GM12878 (cell line): ENCODE measurements at regions not wholly inside any gene's neighbourhood (a gene's known extent, or its start where the extent isn't known, plus 50 kb on each side); places are given as distances from the start of the nearest gene placed in this dataset.

Experiments used
- ATAC-seq: fragments of 200-7000 bp; cut with Tn5 transposase; 3 replicates; pipeline ENCODE4 v1.9.1; 2020; ENCODE audit warnings: mild to moderate bottlenecking, moderate library complexity
- BruUV-seq: library from RNA; stranded (reverse); fragments of 400-500 nt; replicated peaks from 2 replicates; lab custom pipeline; 2021; lab: Mats Ljungman, UMichigan
- CTCF ChIA-PET: fragments of 300-600 bp; sonication (Branson Sonifier 250); formaldehyde crosslinking; extraction: SDS; loops from one replicate; lab custom pipeline; 2021; ENCODE audit warnings: inconsistent platforms; lab: Yijun Ruan, JAX
- POLR2A ChIA-PET: fragments of 350-600 bp; formaldehyde crosslinking; extraction: SDS; loops from one replicate; lab custom pipeline; 2021; ENCODE audit warnings: inconsistent platforms; lab: Charles Lee
- RAD21 ChIA-PET: fragments of 300-600 bp; sonication (Branson Sonifier 250); formaldehyde crosslinking; loops from one replicate; lab custom pipeline; 2023; ENCODE audit warnings: antibody characterized with exemption; ENCODE audit not compliant: unreplicated experiment; lab: Charles Lee
- SMC1A ChIA-PET: fragments of 300-600 bp; sonication (Branson Sonifier 250); formaldehyde crosslinking; loops from one replicate; lab custom pipeline; 2023; ENCODE audit not compliant: unreplicated experiment, uncharacterized antibody; lab: Charles Lee
- DNase-seq: peaks from one replicate; pipeline ENCODE4 v3.0.0-alpha.2; 2011; ENCODE audit warnings: low read depth, low spot score
- FAIRE-seq: peaks from 3 replicates; lab custom pipeline; 2011; peaks lifted over from hg19 to GRCh38; lab: Jason Lieb, UNC
- H2AFZ ChIP-seq: 2 replicates; pipeline ENCODE4 v1.6.0; 2011; ENCODE audit warnings: low read depth, low read length, control low read depth; ENCODE audit not compliant: control insufficient read depth
- H3K27ac ChIP-seq: 2 replicates; pipeline ENCODE4 v1.5.1; 2011; ENCODE audit warnings: control low read depth; ENCODE audit not compliant: control insufficient read depth, insufficient read depth
- H3K27me3 ChIP-seq, 2 experiments: replicated peaks in 1 of 2; 2 replicates each; pipeline versions ENCODE4 v1.6.0 to v1.6.1; 2011; ENCODE audit warnings: low read length in 1 of 2; ENCODE audit not compliant: control insufficient read depth in 2 of 2, insufficient read depth in 2 of 2
- H3K36me3 ChIP-seq, 2 experiments: 2 replicates each; pipeline ENCODE4 v1.5.1; 2011; ENCODE audit warnings: low read length in 1 of 2; ENCODE audit not compliant: control insufficient read depth in 2 of 2, insufficient read depth in 2 of 2
- H3K4me1 ChIP-seq: 2 replicates; pipeline ENCODE4 v1.6.1; 2011; ENCODE audit warnings: mild to moderate bottlenecking, low read length, moderate library complexity, mixed read lengths; ENCODE audit not compliant: control insufficient read depth, insufficient read depth
- H3K4me2 ChIP-seq: 2 replicates; pipeline ENCODE4 v1.6.0; 2011; ENCODE audit warnings: control low read depth; ENCODE audit not compliant: control insufficient read depth, insufficient read depth
- H3K4me3 ChIP-seq: fragments of 200-600 bp; sonication (generic); 2 replicates; pipeline ENCODE4 v1.5.1; 2016
- H3K79me2 ChIP-seq: 2 replicates; pipeline ENCODE4 v1.6.0; 2011; ENCODE audit warnings: low read length; ENCODE audit not compliant: control insufficient read depth, insufficient read depth
- H3K9ac ChIP-seq: 2 replicates; pipeline ENCODE4 v1.8.0; 2011; ENCODE audit warnings: low read length, control low read depth, mixed read lengths; ENCODE audit not compliant: control insufficient read depth, insufficient read depth
- H3K9me3 ChIP-seq: replicated peaks from 3 replicates; pipeline ENCODE4 v1.5.1; 2011; ENCODE audit warnings: mild to moderate bottlenecking, low read length; ENCODE audit not compliant: control insufficient read depth, insufficient read depth
- H4K20me1 ChIP-seq: 2 replicates; pipeline ENCODE4 v1.6.0; 2011; ENCODE audit not compliant: control insufficient read depth, insufficient read depth
- BMI1 ChIP-seq: fragments of 450-650 bp; IDR thresholded peaks from 2 replicates; pipeline ENCODE4 v1.6.1; 2016; ENCODE audit warnings: mild to moderate bottlenecking, moderate library complexity, borderline replicate concordance
- CEBPB ChIP-seq, 2 experiments: fragments of 150-350 bp in 1 of 2; IDR thresholded peaks; 2 replicates each; pipeline ENCODE4 v1.6.1; 2012 to 2014; ENCODE audit warnings: low read depth in 2 of 2, low read length in 2 of 2, borderline replicate concordance in 1 of 2, inconsistent platforms in 1 of 2
- NR2F1 ChIP-seq: fragments of 450-650 bp; conservative IDR thresholded peaks from 2 replicates; pipeline ENCODE4 v1.6.1; 2017; ENCODE audit warnings: mild to moderate bottlenecking
- WGBS: methylation state at CpG from one replicate; pipeline ENCODE4 v1.1.6; 2016; ENCODE audit warnings: low lambda C conversion rate; ENCODE audit not compliant: insufficient replicate concordance, insufficient coverage; ENCODE audit errors: missing lambda C conversion rate; 5-methylcytosine and 5-hydroxymethylcytosine counted together
- in situ Hi-C: fragments of 300-500 bp; cut with MboI; formaldehyde crosslinking; loops from 9 replicates; pipeline ENCODE4 v1.14.3; 2018; ENCODE audit warnings: mixed read lengths
- intact Hi-C: fragments of 100-400 bp; cut with micrococcal nuclease; formaldehyde crosslinking; loops from one replicate; pipeline ENCODE4 v1.14.2; 2022; ENCODE audit not compliant: unreplicated experiment
- TF ChIP-seq, protein P1 (sequence below): fragments of 450-650 bp; IDR thresholded peaks from 2 replicates; pipeline ENCODE4 v1.6.1; 2018; ENCODE audit warnings: mild to moderate bottlenecking, low read depth, moderate library complexity; ENCODE audit not compliant: partially characterized antibody

DNA sequence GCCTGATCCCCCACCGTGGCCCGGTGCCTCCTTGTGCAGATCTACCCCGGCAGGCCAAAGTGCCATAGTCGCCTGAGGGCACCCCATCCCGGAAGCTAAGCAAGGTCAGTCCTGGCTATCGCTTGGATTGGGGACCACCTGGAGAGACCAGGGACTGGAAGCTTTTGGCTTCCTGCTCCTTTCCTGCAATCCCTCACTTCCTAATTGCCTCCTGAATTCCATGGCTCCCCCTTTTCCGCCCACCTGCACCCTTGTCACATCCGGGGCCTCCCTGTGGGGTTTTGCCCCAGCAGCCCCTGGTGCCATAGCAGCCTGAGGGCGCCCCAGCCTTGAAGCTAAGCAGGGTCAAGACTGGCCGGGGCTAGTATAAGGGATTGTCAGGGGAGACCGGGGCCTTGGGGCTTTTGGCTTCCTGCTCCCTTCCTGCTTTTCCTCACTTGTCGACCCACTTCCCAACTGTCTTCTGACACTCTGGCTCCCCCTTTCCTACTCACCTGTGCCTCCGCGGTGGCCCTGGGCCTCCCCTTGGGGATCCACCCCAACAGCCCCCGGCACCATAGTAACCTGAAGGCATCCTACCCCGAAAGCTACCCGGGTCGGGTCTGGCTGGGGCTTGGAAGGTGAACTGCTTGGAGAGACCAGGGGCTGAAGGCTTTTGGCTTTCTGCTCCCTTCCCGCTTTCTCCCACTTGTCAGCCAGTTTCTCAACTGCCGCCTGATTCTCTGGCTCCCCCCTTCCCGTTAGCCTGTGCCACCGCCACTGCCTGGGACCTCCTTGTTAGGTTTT lies 2293.6 kb downstream of the TP53TG3F start:
- no peaks in the 10 kb centered on the region; the same call in 2 of the 3 replicates for H3K9me3 ChIP-seq

More for the DNA sequence above, 2293.6 kb downstream of the TP53TG3F start:
- DNase-seq (no peak), FAIRE-seq (no peak), ATAC-seq (no peak)
- WGBS, result 48% methylated on average over 22 of the region's 22 CpGs
- intact Hi-C loops, result no loop called here
- RAD21 ChIA-PET, result no interaction called here
- CTCF ChIA-PET, result no interaction called here
- in situ Hi-C loops, result loop anchor here (10.0 kb wide), 1 partner anchor 62 kb away; no protein-coding TSS in a partner anchor
- no peaks in the 10 kb centered on the region for H3K36me3 ChIP-seq
- H4K20me1 ChIP-seq, result no peaks in the 10 kb centered on the region
- H3K27me3 ChIP-seq, result no peaks in the 10 kb centered on the region
- no peak overlapping the region for H3K4me2 ChIP-seq
- no peaks in the 10 kb centered on the region for H3K4me1 ChIP-seq
- no peak overlapping the region for H3K4me3 ChIP-seq
- POLR2A ChIA-PET, result no interaction called here
- BruUV-seq, result no TSS peak
- TF ChIP-seq, protein P1, sequence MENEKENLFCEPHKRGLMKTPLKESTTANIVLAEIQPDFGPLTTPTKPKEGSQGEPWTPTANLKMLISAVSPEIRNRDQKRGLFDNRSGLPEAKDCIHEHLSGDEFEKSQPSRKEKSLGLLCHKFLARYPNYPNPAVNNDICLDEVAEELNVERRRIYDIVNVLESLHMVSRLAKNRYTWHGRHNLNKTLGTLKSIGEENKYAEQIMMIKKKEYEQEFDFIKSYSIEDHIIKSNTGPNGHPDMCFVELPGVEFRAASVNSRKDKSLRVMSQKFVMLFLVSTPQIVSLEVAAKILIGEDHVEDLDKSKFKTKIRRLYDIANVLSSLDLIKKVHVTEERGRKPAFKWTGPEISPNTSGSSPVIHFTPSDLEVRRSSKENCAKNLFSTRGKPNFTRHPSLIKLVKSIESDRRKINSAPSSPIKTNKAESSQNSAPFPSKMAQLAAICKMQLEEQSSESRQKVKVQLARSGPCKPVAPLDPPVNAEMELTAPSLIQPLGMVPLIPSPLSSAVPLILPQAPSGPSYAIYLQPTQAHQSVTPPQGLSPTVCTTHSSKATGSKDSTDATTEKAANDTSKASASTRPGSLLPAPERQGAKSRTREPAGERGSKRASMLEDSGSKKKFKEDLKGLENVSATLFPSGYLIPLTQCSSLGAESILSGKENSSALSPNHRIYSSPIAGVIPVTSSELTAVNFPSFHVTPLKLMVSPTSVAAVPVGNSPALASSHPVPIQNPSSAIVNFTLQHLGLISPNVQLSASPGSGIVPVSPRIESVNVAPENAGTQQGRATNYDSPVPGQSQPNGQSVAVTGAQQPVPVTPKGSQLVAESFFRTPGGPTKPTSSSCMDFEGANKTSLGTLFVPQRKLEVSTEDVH, result no peak
- TF ChIP-seq BMI1, result no peak
- TF ChIP-seq NR2F1, result no peak
- TF ChIP-seq CEBPB (IDR thresholded peaks at IDR 0.05; ENCODE audit: borderline replicate concordance in 1 of 2, low read depth in 2 of 2, low read length in 2 of 2), result no peak
- SMC1A ChIA-PET, result interaction anchor here (0.9 kb wide), 1 partner anchor 13 kb away, joined by 3 read pairs; no protein-coding TSS in a partner anchor
- no peak overlapping the region for H3K9ac ChIP-seq
- H3K79me2 ChIP-seq, result no peaks in the 10 kb centered on the region
- no peak overlapping the region for H2AFZ ChIP-seq
- no peak overlapping the region for H3K27ac ChIP-seq
